HuH-7 (cell line): ENCODE measurements at regions not wholly inside any gene's neighbourhood (a gene's known extent, or its start where the extent isn't known, plus 50 kb on each side); places are given as distances from the start of the nearest gene placed in this dataset.

Experiments
- DNase-seq: peaks from one replicate; pipeline ENCODE4 v3.0.0; 2011; ENCODE audit warnings: low spot score

DNA sequence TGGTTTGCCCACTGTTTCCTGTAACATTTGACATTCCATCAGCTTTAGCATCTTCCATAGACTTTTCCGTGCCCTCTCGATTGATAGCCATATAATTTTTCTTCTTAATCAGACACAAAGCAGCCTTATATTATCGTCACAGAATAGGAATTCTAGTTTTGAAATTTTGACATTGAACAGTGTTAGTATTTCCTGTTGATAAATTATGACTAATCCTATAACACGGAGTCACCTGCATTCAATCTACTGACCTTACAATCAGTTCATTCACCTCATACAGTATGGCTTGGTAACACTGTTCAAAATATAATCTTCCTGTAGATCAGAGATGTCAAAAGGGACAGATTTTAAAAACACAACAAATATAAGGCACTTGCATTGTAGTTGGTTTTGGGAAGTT, 423.7 kb downstream of the C3orf38 start:
- no peak for DNase-seq

DNA sequence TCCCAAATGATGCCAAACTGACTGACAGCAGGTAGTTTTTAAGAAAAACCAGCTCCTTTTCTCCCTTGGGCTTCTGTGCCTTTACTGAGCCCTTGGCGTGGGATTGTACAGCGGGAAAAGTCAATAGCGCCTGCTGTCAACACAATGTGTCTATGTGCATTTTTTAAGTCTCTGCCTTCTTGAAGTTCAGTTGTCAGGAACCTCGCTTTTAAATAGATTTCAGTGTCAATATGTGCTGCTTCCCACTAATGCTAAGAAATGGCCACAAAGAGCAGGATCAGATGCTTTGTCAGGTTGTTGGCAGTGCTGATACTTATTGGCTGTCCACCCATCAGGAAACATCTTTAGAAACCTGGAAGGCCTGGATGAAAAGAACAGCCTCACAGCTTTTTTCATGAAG, 424.4 kb downstream of the C3orf38 start:
- no peak for DNase-seq

DNA sequence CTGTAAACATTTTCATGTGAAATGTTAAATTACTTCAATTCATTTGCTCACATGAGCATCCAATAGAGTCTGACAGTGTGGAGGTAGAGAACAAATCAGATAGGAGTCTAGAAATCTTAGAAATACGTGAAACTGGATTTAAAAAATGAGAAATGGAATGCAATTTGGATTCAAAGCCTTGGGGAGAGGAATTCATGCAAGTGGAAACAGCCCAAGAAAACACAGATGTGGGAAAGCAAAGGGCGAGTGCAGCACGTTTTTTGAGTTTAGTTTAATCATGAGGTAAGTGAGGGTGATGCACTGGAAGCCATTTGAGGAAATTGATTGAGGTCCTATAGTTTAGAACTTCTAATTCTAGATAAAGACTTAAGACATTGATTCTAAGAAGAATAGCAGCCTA, 434.7 kb downstream of the C3orf38 start:
- no peak for DNase-seq

DNA sequence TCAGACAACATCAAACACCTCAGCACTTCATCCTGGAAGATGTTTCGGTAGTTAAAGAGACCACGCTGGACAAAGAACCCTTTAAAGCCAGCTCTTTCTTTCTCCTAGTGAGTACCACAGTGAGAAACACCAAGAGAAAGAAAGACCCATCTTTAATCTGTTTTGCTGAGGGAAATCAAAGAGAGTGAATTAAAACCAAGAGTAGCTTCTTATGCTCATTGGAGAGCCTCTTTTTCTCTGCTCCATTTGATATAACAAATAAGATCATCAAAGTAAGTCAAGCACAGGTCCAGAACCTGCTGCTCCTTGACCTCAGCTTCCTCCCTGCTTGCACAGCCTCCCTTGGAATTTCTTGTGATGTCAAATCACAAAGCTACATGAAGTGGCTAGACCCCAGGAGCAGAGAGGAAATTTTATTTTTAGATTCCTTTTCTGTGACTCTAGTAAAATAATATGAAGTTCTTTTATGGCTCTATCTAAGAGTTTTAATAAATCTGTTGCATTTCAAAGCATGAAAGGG, 436.4 kb downstream of the C3orf38 start:
- DNase-seq, result no peak

DNA sequence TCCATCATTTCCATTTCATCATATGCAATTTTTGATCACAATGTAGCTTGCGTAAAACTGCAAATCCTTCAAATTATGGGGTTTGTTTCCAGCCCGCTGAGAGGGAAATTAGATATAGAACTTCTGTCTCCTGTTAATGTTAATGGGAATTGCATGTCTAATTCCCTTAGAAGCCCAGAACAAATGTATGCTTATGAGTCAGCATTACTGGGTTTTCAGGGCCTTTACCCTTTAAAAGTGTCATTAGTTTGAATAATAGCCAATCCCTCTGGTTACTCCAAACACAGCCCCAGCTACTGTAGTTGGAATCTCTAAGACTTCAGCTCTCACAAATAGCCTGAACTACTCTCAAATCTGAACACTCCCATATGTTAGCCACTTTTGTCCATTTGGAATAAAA, 439.4 kb downstream of the C3orf38 start:
- DNase-seq, result no peak

DNA sequence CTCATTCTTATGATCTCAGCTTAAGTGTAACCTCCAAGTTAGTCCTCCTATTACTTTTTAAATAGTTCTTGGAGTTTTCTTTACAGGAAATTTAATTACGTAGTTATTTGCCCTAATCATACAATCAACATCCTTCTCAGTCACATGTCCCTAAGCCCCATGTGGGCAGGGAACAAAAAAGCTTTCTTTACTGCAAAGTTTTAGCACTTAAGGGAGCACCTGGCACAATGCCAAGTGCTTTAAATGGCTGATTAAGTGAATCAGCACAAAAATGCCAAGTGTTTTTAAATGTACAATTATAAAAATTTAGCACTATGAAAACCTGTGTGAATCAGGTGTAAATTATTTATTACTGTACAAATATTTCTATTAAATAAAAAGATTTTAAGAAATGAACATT, 445.3 kb downstream of the C3orf38 start:
- DNase-seq, result no peak

DNA sequence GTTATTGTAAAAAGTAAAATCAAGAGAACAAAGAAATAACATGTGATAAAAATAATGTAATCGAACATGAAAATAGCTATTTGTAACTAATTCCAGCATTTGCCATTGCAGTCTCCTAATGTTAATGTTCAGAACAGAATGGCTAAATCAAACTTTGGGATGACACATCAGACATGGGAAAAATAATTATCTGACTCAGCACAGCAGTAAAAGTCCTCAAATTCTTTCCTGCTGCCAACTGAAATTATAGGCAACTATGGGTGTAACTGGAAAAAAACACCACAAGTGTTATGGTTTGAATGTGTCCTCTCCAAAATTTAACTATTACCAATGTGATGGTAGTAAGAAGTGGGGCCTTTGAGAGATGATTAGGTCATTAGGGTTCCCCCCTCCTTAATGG, 446.7 kb downstream of the C3orf38 start:
- no peak for DNase-seq

DNA sequence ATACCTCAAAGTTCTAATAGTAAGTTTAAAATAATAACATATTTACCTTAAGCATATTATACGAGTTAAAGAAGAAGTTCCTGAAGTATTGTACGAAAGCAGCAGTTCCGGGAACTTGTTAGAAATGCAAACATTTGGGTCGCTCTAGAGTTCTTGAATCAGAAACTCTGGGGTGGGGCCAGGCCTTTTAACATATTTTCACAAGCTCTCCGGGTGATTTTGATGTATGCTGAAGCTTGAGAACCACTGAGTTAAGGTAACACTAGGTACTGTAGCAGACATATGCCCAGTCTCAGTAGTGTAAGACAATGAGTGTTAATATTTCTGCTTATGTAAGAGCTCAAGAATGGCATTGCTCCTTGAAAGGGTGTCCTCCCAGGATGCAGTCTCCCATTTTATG, 461.1 kb downstream of the C3orf38 start:
- no peak for DNase-seq

DNA sequence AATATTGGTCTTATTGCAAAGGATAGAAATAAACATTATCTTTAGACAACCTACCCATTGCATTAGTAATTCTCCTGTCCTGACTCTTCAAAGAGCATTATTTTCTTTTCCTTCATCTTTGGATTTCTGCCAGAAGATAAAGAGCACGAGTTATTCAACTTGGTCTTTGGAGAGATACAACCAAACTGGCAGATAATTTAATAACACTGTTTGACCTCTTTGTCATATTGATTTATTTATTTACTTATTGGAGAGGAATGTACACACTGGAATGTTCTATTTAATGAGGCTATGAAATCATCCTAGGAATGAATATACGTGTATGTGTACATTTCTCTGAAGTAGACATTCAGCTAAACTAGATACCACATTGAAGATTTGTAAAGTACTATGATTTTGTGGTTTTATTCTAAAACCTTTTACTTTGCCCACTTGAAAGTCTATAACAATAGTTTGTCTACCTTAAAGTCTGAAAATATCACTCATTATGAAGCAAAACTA, 462.1 kb downstream of the C3orf38 start:
- no peak for DNase-seq

DNA sequence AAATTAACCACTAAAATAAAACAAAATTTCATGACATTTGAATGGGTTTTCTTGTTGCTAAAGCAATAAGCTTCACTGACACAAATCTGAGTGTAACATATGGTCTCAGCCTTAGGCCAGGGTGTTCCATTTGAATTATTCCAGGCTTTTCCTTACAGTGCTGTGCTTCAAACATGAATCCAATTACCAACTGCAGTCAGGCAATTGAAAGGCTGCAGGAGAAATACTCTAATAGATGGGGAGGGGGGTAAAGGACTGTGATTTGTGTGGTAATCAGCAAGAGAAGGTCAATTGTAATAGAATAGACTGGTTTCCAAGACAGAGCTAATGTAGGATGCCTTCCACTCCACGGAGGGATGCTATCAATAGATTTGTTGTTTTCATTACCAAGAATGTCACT, 466.7 kb downstream of the C3orf38 start:
- no peak for DNase-seq

DNA sequence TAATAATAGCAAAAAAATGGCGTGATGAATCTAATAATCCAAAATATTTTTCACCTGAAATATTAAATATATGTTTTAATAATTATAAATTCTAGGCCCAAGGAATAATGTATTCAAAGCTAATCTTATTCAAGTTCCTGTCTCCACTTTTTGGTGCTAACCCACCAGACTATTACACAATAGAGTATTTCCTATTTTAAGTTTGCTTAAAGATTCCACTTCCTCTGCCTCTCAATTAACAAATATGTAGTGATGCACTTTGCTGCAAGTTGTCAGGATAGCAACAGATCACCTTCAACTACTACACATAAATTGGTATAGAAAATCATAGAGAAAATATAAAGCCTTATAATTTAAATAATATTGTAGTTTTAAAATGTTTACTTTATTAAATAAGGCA, 467.5 kb downstream of the C3orf38 start:
- DNase-seq, result no peak

DNA sequence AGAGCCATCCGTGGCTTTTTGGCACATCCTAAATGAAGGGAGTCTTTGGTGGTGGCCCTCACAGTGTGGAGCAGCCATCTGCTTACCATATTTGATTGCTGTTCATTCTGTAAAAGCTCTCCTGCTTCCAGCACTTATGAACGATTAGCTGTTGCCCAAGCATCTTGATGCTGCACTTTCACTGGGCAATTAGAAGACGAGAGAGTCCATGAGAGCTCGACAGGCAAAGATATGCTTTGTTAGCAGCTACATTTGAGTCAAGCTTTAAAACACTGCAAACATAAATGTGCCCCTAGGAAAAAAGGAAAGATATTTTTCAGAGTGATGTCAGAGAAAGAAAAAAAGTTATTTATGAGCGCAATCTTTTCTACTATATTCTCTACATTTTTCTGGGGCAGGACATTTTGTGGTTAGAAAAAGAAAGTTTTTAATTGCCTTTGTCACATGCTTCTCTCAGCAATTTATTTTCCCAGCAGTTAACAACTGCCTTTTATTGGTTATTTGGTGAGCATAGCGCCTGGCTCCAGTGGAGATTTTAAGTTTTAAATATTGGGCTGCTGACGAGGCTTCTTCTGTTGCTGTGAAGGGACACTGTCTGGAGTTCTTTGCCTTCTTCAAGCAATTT, 468.4 kb downstream of the C3orf38 start:
- no peak for DNase-seq

DNA sequence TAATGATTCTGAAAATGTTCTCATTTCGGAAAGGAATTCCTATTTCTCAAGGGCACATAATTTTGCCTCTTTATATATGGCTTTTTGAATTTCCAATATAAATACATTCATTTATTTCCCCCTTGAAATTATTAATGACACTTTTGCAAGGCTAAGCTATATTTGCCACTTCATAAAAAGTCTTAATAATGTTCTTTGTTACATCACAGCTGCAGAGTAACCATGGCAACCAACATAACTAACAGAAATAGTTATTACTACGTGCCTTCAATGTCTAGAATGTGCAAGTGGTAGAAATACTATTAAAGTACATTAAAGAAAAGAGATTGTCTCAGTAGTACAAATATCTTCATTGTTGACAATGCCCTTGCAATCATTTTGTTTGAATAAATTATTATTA, 471.8 kb downstream of the C3orf38 start:
- no peak for DNase-seq

DNA sequence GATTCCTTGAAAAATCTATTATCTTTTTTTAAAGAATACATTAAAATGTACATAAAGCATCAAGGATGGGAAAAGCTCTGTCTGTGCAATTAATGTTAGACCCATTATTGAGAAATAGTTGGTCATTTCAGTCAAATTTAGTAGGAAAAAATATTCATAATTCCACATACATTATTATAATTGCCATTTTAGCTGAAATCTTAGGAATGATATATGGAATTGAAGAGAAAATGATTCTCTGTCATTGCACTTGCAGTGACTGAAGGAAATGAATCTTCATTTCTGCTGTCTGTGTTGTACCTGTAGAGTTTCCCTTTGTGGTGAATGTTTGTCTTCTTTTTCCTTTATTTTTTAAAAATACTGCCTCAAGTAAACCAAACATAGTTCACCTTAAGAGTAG, 473.9 kb downstream of the C3orf38 start:
- DNase-seq, result no peak

DNA sequence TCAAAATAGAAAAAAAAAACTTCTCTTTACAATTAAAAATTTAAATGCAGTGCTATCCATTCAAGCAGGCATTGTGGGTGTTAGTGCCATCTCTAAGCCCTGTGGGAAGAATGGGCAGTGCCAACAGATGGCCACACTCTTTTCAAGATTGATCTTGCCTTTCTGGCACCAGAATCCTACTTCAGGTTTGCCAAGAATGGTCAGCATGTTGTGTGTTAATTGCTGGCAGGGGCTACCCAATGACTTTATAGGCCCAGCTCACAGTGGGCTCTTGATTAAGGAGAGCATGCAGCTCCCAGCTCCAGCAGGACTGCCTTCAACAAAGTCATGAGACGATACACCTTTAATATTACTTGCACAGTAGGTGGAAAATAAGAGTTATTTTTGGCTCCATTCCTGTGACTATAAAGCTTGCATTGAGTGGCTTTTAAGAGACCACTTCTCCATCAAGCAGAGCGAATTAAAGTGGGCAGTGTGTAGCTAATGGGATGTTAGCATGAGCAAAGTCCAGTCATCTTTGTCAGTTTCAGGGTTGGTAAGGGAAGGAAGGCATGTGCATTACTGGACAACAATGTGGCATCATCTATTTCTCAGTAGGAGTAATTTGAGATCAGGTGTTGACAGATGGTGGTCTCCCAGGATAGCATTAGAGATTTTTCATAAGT, 476.8 kb downstream of the C3orf38 start:
- DNase-seq, result no peak

DNA sequence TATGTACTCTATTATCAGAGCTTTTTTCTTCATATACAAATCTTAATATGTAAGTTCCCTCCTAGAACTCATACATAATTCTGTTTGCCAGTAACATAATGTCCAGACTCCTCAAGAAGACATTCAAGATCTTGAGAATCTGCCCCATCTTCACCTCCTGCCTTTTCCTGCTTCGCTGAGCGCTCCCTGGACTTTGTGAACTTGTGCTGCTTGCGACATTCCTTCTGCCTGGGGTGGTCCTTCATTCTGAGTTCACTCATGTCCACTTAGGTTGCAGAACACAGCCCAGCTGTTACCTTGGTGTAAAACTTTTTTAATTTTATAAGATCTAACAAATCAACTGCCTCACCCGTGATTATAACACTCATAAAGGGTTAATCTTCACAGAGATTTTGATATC, 478.5 kb upstream of the EPHA3 start:
- DNase-seq, result no peak

DNA sequence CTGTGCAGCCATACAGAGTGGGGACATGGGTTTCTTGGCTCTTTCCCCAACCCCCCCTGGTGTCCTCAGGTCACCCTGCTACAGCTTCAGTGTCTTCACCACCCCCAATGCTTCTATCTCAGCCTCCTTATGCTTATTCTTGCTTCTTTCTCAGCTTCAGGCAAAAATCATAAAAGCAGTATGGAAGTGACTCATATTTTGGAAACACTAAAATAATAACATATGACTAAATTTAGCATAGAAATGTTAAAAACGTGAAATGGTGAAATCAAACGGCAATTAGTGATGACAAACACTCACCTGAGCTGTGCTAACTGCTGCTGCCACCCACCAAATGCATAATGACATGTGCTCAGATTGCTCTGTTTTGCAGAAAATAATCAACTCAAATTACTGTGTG, 475.2 kb upstream of the EPHA3 start:
- DNase-seq, result no peak

DNA sequence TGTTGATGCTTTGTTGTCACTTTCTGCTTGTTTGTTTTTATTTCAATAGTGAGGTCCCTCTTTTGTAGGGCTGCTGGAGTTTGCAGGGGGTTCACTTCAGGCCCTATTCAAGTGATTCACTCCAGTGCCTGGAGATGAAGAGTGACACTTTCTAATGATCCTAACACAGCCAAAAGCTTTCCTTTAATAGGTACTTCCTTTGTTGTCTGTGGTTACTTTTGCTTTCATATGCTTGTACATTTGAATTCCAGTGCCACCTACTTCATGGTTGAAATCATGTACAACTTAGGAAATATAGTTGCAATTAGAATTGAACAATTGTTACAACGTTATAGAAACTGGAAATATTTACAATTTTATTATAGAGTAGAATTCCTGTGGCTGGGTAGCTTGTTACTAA, 466.8 kb upstream of the EPHA3 start:
- no peak for DNase-seq

DNA sequence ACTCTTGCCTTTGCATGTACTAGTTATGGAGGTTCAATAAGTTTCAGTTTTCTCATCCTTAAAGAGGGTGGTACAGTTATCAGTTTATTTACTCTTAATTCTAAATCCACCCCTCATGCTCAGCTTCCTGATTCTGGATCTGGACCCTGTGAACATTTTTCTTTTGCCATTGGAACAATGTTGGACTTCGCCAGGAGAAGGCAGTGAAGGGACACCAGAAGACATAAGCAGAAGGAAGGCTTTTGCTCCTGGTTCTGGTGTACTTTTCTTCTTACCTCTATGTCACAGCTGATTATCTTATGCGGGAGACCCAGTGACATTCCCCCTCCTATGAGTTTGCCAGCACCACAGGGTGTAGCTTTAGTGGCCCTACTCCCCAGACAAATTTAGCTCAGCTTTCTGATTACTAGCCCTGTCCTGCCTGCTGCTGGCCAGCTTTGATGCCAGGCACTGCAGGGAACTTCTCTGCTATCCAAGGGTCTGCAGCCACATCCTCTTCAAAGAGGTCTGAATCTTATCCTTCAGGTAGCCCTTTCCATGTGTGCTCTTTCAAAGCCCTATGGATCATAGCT, 466.3 kb upstream of the EPHA3 start:
- DNase-seq, result no peak

DNA sequence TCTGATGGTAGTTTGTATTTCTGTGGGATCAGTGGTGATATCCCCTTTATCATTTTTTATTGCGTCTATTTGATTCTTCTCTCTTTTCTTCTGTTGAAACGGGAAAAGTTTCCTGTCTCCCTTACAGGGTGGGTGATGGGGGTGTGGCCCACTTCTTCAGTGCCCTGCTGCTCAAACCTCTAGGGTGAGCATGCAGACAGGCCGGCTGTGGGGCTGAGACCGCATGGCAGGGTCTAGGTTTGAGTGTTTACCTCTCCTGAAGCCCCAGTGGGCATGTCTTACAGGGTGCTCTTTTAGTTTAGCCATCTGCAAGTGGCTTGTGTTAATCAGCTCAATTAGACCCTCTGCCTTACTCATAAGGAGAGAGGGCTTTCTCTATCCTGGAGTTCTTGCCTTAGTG, 450.0 kb upstream of the EPHA3 start:
- DNase-seq, result no peak

DNA sequence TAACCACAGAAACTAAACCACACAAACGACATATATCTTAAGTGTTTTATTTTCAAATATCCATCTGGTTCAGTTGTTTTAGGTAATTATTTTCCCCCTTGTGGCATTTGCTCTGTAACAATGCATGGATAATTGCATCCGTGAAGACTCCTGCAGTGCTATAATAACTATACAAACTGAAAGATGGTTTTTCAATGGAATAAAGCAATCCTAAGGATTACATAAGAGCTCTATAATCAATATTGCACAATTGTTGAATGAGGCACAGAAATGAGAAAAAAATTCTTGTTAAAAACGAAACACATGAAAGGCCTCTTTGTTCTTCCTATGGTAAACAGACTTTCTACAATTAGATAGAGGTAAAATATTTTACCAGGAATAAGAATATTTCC, 446.0 kb upstream of the EPHA3 start:
- no peak for DNase-seq

DNA sequence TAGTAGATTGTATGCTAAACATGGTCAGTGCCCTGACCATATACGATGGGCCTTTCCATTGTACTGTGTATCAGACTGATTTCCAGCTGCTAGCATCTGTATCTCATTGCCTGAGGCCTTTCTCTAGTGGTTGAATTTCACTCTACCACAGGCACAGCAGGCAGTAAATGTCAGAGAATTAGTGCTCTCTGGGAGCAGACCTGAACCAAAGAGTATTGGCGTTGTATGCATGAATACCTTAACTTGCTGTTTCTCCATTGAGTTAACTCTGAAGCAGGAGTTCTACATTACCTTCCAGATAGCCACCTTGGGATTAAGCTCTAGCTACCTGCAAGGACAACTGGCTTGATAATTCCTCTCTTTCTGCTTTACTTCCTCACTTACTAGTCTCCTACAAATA, 439.2 kb upstream of the EPHA3 start:
- DNase-seq, result no peak

DNA sequence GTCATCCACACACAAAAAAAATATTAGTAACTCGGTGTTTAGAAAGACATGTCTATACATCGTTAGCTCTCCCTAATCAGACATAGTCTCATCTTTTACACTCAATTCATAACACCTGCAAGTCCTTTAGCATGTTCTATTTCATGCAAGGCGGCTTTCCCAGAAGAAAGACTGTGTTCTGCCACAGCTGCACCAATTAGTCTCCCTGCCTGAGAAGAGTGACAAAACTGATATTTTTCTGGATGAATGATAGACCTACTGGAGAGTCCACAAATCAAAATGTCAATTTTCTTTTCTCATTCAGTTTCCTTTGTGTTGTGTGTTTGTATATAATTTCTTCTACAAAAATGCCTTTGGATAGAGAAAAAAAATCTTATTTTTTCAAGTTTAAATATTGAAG, 435.8 kb upstream of the EPHA3 start:
- no peak for DNase-seq

DNA sequence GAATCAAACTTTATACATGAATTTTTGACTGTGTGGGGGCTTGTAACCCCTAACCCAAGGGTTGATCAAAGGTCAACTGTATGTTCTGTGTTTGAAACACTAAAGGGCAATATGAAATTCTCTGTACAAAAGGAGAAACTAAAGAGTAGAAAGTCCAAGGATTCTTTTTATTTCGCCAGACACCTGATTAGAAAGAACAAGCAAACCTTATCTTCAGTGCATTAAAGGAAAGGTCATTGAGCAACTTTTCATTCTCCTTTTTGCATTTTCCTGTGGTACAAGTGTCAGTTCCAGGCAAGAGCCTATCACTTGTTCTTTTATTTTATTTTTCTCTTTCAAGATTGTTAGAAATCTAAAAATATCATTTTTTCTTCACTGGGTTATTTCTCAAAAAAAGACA, 430.1 kb upstream of the EPHA3 start:
- no peak for DNase-seq
